GM18951 (cell line): ENCODE measurements at regions not wholly inside any gene's neighbourhood (a gene's known extent, or its start where the extent isn't known, plus 50 kb on each side); places are given as distances from the start of the nearest gene placed in this dataset.

ENCODE experiments used
- POLR2A ChIP-seq: IDR thresholded peaks from 4 replicates; pipeline ENCODE4 v1.6.1; 2011; ENCODE audit warnings: mild to moderate bottlenecking; ENCODE audit not compliant: insufficient read length, insufficient read depth; ENCODE audit errors: extremely low read depth
- in situ Hi-C: fragments of 300-500 bp; cut with MboI; formaldehyde crosslinking; loops from one replicate; pipeline ENCODE4 v1.12.0; 2022; ENCODE audit warnings: low sequenced_read_pairs, mixed read lengths, inconsistent platforms; ENCODE audit not compliant: unreplicated experiment

- in situ Hi-C loops, result no loop called here
- no peak for TF ChIP-seq POLR2A
Observed at GRCh38 chrX:38856670-38857265, 55.5 kb downstream of the MID1IP1 start.

- TF ChIP-seq POLR2A, result no peak
- in situ Hi-C loops, result no loop called here
Observed at GRCh38 chrX:38857736-38858523, 56.7 kb downstream of the MID1IP1 start.

- TF ChIP-seq POLR2A, result no peak
- in situ Hi-C loops, result no loop called here
Observed at GRCh38 chrX:38859602-38860001, 58.3 kb downstream of the MID1IP1 start.

DNA sequence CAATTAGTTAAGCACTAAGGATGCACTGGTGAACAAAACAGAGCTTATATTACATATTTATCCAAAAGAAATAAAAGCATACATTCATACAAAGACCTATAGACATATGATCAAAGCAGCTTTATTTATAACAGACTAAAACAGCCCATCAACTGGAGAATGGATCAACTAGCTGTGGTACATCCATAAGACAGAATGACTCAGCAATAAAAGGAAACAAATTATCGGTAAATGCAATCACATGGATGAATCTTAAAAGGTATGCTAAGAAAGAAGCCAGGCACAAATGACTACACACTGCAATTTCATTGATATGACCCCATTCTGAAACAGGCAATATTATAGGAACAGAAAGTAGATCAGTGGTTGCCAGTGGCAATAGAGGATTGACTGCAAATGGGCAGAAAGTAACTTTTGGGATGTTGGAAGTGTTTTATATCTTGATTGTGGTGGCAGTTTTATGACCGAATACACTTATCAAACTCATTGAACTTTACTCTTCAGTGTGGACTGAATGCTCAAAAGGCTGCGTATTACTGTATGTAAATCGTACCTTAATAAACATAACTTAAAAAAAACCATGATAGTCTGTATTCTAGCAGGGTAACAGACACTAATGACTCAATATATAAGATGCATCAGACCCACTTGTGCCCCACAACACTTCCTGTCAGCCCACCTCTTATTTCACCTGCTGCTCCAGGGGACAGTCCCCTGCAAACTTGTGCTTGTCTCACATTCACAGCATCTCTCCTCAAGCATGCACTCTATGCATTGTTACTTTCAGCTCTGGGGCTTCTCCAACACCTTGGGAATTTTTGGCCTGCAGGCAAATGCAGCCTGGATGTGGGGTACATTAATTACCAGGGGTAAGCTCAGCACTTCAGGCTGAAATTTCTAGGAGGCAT is 59.1 kb downstream of the MID1IP1 start:
- TF ChIP-seq POLR2A, result no peak
- in situ Hi-C loops, result no loop called here

DNA sequence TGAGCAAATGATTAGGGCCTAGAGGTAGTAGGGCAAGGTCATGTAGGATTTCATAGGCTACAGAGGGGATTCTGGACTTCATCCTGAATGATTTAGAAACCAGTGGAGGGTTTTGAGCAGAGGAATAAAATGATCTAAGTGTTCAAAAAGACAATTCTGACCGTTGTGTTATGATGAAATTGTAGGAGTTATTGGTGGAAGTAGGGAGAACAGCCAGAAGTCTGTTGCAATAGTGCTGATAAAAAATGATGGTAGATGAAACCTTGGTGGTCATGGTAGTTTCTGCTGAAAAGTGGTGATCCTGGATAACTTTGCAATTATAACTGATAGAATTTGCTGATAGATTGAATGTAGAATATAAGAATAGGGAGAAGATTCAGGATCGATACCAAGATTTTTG is 60.2 kb downstream of the MID1IP1 start:
- in situ Hi-C loops, result no loop called here
- no peak for TF ChIP-seq POLR2A

- TF ChIP-seq POLR2A, result no peak
- in situ Hi-C loops, result no loop called here
Observed at GRCh38 chrX:38862100-38862499, 60.8 kb downstream of the MID1IP1 start.

DNA sequence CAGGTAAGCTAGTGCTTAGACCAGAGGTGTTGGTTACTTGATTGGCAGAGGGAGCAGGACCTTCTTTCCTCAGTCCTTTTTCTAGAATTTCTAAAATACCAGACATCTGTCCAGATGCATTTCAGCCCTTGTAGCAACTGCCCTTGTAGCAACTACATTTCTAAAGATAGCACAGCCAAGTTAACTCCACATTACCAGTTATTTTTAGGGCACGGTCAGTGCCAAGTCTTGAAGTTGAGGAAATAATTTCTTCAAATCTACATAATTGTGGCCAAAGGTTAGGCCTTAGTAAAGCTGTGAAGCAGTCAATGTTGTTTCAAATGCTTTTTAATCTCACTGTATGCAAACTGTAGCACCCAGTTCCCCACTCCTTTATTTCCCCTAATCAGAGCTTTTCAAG is 62.9 kb downstream of the MID1IP1 start:
- no peak for TF ChIP-seq POLR2A
- in situ Hi-C loops, result no loop called here

GRCh38 chrX:38868321-38868720 is 67.1 kb downstream of the MID1IP1 start:
- in situ Hi-C loops, result no loop called here

DNA sequence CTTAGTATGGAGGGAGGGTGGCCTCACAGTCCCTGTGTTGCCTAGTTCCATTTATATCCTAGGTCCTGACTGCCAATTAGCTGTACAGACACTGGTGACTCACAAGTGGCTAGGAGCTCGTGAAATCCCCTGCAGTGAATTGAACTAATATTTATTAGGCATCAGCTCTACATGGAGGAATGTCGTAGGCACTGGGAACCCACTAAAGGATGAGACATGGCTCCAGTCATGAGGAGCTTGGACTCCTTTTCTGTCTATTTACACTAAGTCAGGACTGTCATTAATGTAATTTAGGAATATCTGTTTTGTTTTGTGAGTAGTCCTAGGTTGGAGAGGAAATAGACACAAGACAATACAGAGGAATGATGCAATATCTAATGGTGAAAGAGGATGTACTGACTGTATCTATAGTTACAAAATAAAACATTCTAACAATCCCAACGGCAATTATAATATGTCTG is 67.7 kb downstream of the MID1IP1 start:
- no peak for TF ChIP-seq POLR2A
- in situ Hi-C loops, result no loop called here

More at GRCh38 chrX:38868321-38868720, 67.1 kb downstream of the MID1IP1 start:
- no peak for TF ChIP-seq POLR2A

DNA sequence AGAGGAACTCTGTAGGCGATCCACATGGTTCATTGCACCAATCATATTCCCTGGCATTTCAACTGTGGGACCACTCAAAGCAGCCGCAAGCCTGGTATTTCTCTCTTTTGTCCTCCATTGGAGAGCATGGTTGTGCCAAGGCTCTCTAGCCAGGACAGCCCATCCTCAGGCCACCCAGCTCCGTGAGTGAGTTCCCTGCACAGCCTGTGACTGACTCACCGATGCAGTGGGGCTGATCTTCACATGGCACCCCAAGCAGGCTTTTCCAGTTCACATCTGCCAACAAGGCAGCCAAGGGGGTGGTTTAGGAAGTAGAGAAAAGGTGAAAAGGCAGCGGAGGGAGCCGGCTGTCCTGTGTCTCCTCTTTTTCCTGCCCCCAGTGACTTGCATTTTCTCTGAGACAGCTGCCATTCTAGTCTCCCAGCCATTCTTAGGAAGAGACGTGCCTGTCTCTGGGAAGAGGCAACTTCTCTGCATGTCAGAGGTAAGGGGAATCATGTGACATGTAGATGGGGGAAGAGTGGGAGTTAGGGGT is 69.2 kb downstream of the MID1IP1 start:
- no peak for TF ChIP-seq POLR2A
- in situ Hi-C loops, result no loop called here

DNA sequence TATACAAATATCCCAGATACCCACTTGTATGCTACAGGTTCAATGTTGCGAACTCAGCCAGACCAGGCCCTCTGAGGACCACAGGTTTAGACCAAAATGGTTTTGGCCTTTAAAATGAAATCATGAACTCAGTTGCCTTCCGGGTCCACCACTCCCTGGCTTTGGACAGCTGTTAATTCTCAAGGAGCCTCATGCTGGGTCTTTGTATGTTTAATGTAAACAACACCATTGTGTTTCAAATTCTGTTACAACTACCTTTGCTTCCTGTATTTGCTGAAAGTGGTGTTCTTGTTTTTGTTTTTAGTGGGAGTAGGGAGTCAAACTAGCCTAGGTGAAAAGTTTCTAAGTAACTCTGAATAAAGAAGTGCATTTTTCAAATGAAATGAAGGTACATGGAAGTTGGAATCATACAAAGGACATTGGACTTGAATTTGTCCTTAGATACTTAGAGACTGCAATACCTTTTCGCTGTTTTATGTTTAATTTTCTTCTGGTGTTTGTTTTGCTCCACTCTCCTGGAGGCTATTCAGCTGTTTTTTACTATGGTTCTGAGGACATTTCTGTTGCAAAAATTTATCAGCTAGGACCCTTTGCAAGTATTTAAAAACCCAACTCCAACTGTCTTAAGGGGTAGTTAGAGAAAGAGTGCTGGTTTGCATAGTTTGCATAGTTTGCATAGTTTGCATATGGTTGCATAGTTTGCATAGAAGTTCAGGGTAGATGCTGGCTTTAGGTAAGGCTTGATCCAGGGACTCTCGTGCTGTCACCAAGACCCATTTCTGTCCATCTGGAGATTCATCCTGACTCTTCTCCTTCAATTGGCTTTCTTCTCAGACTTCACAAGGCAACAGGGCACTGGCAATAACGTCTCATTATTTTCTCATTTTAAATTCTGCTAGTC is 70.1 kb downstream of the MID1IP1 start:
- in situ Hi-C loops, result no loop called here
- TF ChIP-seq POLR2A, result no peak

DNA sequence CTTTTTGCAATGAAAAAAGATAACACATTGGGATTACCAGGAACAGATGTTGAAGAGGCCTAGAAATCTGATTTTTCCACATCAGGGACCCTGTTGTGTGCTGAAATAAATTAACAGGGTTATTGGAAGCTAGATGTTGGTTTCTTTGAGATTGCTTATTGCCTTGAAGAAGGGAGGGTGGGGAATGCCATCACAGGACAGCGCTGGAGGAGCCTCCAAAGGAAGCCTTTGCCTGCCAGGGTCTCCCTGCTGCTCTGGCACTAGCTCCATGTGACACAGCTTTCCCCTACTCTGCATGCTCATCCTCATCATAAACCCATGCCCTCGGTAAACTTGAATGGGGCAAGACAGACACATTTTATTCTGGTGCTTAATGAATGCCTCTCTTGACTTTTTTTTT is 76.1 kb downstream of the MID1IP1 start:
- in situ Hi-C loops, result no loop called here

More for the DNA sequence above, 76.1 kb downstream of the MID1IP1 start:
- TF ChIP-seq POLR2A, result no peak
